ENCODE measurements at regions not wholly inside any gene's neighbourhood (a gene's known extent, or its start where the extent isn't known, plus 50 kb on each side); places are given as distances from the start of the nearest gene placed in this dataset.
A peak's percentile ranks its signal among the peaks of the same experiment; 100 is the strongest.
"Not testable (repeated sequence)": the region's sequence is repeated elsewhere in the genome, so short reads cannot be mapped to it uniquely, and the experiment has no call there.

GRCh38 chr20:29763821-29764511 lies 1493.5 kb upstream of the DEFB115 start:
- no peak for DNase-seq

- not testable (repeated sequence) for DNase-seq
These were observed 1492.4 kb upstream of the DEFB115 start for GRCh38 chr20:29764922-29765610.

GRCh38 chr20:29778033-29778432 lies 1479.4 kb upstream of the DEFB115 start:
- not testable (repeated sequence) for DNase-seq

GRCh38 chr20:29781217-29781616 lies 1476.2 kb upstream of the DEFB115 start:
- DNase-seq: not testable (repeated sequence)

- not testable (repeated sequence) for DNase-seq
These were observed 1475.6 kb upstream of the DEFB115 start for GRCh38 chr20:29781891-29782290.

- DNase-seq: not testable (repeated sequence)
These were observed 1470.0 kb upstream of the DEFB115 start for GRCh38 chr20:29787456-29787855.

- no peak for DNase-seq
These were observed 1467.0 kb upstream of the DEFB115 start for GRCh38 chr20:29790510-29790909.

- DNase-seq: not testable (repeated sequence)
These were observed 1426.0 kb upstream of the DEFB115 start for GRCh38 chr20:29831508-29831907.

- not testable (repeated sequence) for DNase-seq
These were observed 1389.5 kb upstream of the DEFB115 start for GRCh38 chr20:29868014-29868413.

- DNase-seq: not testable (repeated sequence)
These were observed 1388.8 kb upstream of the DEFB115 start for GRCh38 chr20:29868688-29869087.

- DNase-seq: not testable (repeated sequence)
These were observed 1385.6 kb upstream of the DEFB115 start for GRCh38 chr20:29871816-29872215.

GRCh38 chr20:29873946-29874345 lies 1383.5 kb upstream of the DEFB115 start:
- DNase-seq: peak; percentile 8

GRCh38 chr20:29874476-29875202 lies 1382.8 kb upstream of the DEFB115 start:
- no peak for DNase-seq

GRCh38 chr20:29875321-29876083 lies 1382.0 kb upstream of the DEFB115 start:
- not testable (repeated sequence) for DNase-seq

GRCh38 chr20:29876084-29876910 lies 1381.2 kb upstream of the DEFB115 start:
- not testable (repeated sequence) for DNase-seq

- DNase-seq: no peak
These were observed 1380.6 kb upstream of the DEFB115 start for GRCh38 chr20:29876911-29877285.

GRCh38 chr20:29877411-29878280 lies 1379.8 kb upstream of the DEFB115 start:
- DNase-seq: not testable (repeated sequence)

- no peak for DNase-seq
These were observed 1379.2 kb upstream of the DEFB115 start for GRCh38 chr20:29878281-29878741.

- no peak for DNase-seq
These were observed 1378.6 kb upstream of the DEFB115 start for GRCh38 chr20:29878777-29879442.

- DNase-seq: not testable (repeated sequence)
These were observed 1376.4 kb upstream of the DEFB115 start for GRCh38 chr20:29881107-29881506.

All from NCI-H1092 treated with DMSO at 0.1 percent for 48 hours (cell line).